Breast epithelium (tissue), 3 donors: ENCODE measurements at regions not wholly inside any gene's neighbourhood (a gene's known extent, or its start where the extent isn't known, plus 50 kb on each side); places are given as distances from the start of the nearest gene placed in this dataset.

Experiments
- CTCF ChIP-seq, 3 donors: fragments of 450-650 bp; IDR thresholded peaks; one replicate each; pipeline ENCODE4 v1.5.1; 2016 to 2017; ENCODE audit warnings: antibody characterized with exemption in 3 of 3, mild to moderate bottlenecking in 3 of 3, moderate library complexity in 3 of 3
- POLR2AphosphoS5 ChIP-seq, 3 donors: sonication (generic); formaldehyde crosslinking; IDR thresholded peaks; one replicate each; pipeline ENCODE4 v1.6.1; 2017; ENCODE audit warnings: antibody characterized with exemption in 3 of 3

GRCh38 chr2:19189391-19189790, 169.0 kb downstream of the OSR1 start:
- TF ChIP-seq CTCF (IDR thresholded peaks at IDR 0.05) (no peak), POLR2AphosphoS5 (IDR thresholded peaks at IDR 0.05) (no peak)
